GM18517 (cell line): ENCODE measurements at regions not wholly inside any gene's neighbourhood (a gene's known extent, or its start where the extent isn't known, plus 50 kb on each side); places are given as distances from the start of the nearest gene placed in this dataset.
"Not testable (repeated sequence)": the region's sequence is repeated elsewhere in the genome, so short reads cannot be mapped to it uniquely, and the experiment has no call there.

Experiments used
- ATAC-seq: cut with Tn5 transposase; IDR thresholded peaks from one replicate; pipeline ENCODE4 v1.9.1; 2021; ENCODE audit warnings: mild to moderate bottlenecking, moderate library complexity; ENCODE audit not compliant: unreplicated experiment

DNA sequence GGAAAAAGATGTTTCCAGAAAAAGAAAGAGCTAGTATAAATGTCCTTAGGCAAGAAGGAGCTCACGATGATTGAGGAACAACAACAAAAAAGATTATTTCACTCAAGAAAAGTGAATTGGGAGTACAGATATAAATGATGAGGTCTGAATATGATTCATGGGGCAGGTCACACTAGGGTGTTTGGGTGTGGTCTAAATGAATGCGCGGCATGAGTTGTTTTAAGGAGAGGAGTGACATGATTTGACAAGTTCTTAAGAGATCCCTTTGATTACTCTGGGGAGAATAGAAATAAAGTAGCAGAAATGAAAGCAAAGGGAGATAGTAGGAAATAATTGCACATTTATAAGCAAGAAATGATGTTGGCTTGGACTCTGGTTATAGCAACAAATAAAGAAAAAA lies 59.3 kb downstream of the NUTM2D start:
- not testable (repeated sequence) for ATAC-seq

DNA sequence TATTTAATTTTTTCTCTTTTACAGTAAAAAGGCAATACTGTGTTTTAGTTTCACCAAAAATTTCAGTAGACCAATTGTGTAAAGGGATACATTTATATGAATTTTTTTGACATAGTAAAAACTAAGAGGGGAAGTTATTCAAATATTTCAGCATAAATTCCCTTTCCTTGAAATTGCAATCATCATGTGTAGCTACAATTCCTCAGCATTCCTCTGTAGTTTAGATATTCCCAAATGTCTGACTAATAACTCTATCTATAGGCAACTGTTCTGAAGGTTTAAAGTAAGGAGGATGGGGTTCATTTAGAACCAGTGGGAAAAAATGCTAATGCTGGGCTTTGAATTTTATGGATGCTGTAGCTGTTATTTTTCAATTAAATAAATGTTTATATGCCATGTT lies 65.1 kb downstream of the NUTM2D start:
- not testable (repeated sequence) for ATAC-seq

- ATAC-seq: not testable (repeated sequence)
Measured at GRCh38 chr10:87424697-87425373, 67.3 kb downstream of the NUTM2D start.

GRCh38 chr10:87433836-87434235 lies 70.9 kb upstream of the MINPP1 start:
- ATAC-seq: not testable (repeated sequence)

- ATAC-seq: not testable (repeated sequence)
Measured at GRCh38 chr10:87435295-87435826, 69.3 kb upstream of the MINPP1 start.

GRCh38 chr10:87436104-87436503 lies 68.6 kb upstream of the MINPP1 start:
- ATAC-seq: peak; percentile 65

- ATAC-seq: not testable (repeated sequence)
Measured at GRCh38 chr10:87437450-87437849, 67.2 kb upstream of the MINPP1 start.
